Astrocyte (in vitro differentiated cells and primary cell): ENCODE measurements at regions not wholly inside any gene's neighbourhood (a gene's known extent, or its start where the extent isn't known, plus 50 kb on each side); places are given as distances from the start of the nearest gene placed in this dataset.

Experiments used
- DNase-seq: peaks from one replicate; pipeline ENCODE4 v3.0.0-alpha.2; 2010; ENCODE audit warnings: low read depth
- FAIRE-seq: peaks from 2 replicates; lab custom pipeline; 2011; peaks lifted over from hg19 to GRCh38; lab: Jason Lieb, UNC
- H2AFZ ChIP-seq: 2 replicates; pipeline ENCODE4 v1.6.0; 2012; ENCODE audit warnings: low read depth, low read length, inconsistent platforms
- H3K27ac ChIP-seq: 2 replicates; pipeline ENCODE4 v1.5.1; 2011; ENCODE audit warnings: low read depth, low read length, inconsistent platforms
- H3K27me3 ChIP-seq: 2 replicates; pipeline ENCODE4 v1.6.0; 2011; ENCODE audit warnings: low read length, inconsistent platforms; ENCODE audit not compliant: insufficient read depth
- H3K36me3 ChIP-seq: 2 replicates; pipeline ENCODE4 v1.5.1; 2011; ENCODE audit warnings: low read length, inconsistent platforms; ENCODE audit not compliant: insufficient read depth
- H3K4me1 ChIP-seq: 2 replicates; pipeline ENCODE4 v1.5.1; 2011; ENCODE audit warnings: low read length, inconsistent platforms; ENCODE audit not compliant: insufficient read depth
- H3K4me2 ChIP-seq: 2 replicates; pipeline ENCODE4 v1.6.0; 2012; ENCODE audit warnings: low read length, inconsistent platforms
- H3K4me3 ChIP-seq: 2 replicates; pipeline ENCODE4 v1.5.1; 2011; ENCODE audit warnings: low read depth, mild to moderate bottlenecking, low read length, inconsistent platforms; ENCODE audit not compliant: insufficient read depth
- H3K79me2 ChIP-seq: 2 replicates; pipeline ENCODE4 v1.6.0; 2012; ENCODE audit warnings: mild to moderate bottlenecking, low read length, inconsistent platforms; ENCODE audit not compliant: insufficient read depth
- H3K9ac ChIP-seq: 2 replicates; pipeline ENCODE4 v1.6.0; 2012; ENCODE audit warnings: mild to moderate bottlenecking, low read length, inconsistent platforms
- H3K9me3 ChIP-seq: 2 replicates; pipeline ENCODE4 v1.5.1; 2012; ENCODE audit warnings: low read depth, mild to moderate bottlenecking, low read length, inconsistent platforms; ENCODE audit not compliant: insufficient read depth
- H4K20me1 ChIP-seq: 2 replicates; pipeline ENCODE4 v1.6.0; 2012; ENCODE audit warnings: low read length, inconsistent platforms; ENCODE audit not compliant: insufficient read depth
- H3K27ac Mint-ChIP-seq: one replicate; pipeline ENCODE4 v1.8.0; 2021; ENCODE audit warnings: mild to moderate bottlenecking, mixed read lengths; ENCODE audit not compliant: unreplicated experiment
- H3K27me3 Mint-ChIP-seq: one replicate; pipeline ENCODE4 v1.8.0; 2021; ENCODE audit warnings: low read depth, mixed read lengths; ENCODE audit not compliant: unreplicated experiment
- H3K36me3 Mint-ChIP-seq: one replicate; pipeline ENCODE4 v1.8.0; 2021; ENCODE audit warnings: low read depth, mixed read lengths; ENCODE audit not compliant: unreplicated experiment
- H3K4me1 Mint-ChIP-seq: one replicate; pipeline ENCODE4 v1.8.0; 2021; ENCODE audit warnings: low read depth, mixed read lengths; ENCODE audit not compliant: unreplicated experiment
- H3K4me3 Mint-ChIP-seq: one replicate; pipeline ENCODE4 v1.8.0; 2021; ENCODE audit warnings: mild to moderate bottlenecking, moderate library complexity, mixed read lengths; ENCODE audit not compliant: unreplicated experiment
- H3K9me3 Mint-ChIP-seq: one replicate; pipeline ENCODE4 v1.8.0; 2021; ENCODE audit warnings: mild to moderate bottlenecking, mixed read lengths; ENCODE audit not compliant: unreplicated experiment
- CTCF ChIP-seq: IDR thresholded peaks from 2 replicates; pipeline ENCODE4 v1.5.1; 2011; ENCODE audit warnings: low read depth, mild to moderate bottlenecking, inconsistent platforms, low read length, moderate library complexity; ENCODE audit not compliant: insufficient read depth
- EZH2 ChIP-seq: IDR thresholded peaks from 2 replicates; pipeline ENCODE4 v1.6.1; 2012; ENCODE audit warnings: mild to moderate bottlenecking, low read length, inconsistent platforms; ENCODE audit not compliant: insufficient read depth

GRCh38 chr4:23006756-23007155 is 314.0 kb downstream of the GBA3 start:
- peak; percentile 94 for DNase-seq
- no peak for TF ChIP-seq CTCF
- no peak for TF ChIP-seq EZH2
- Histone ChIP-seq H3K9ac (peak overlapping the region; percentile 63), H3K9me3 (no peaks in the 10 kb centered on the region), H3K27ac (peak overlapping the region; percentile 77), H3K4me3 (no peak overlapping the region), H4K20me1 (no peaks in the 10 kb centered on the region), H3K4me2 (peak overlapping the region; percentile 51), H2AFZ (no peak overlapping the region), H3K27me3 (no peaks in the 10 kb centered on the region), H3K36me3 (no peaks in the 10 kb centered on the region), H3K4me1 (peaks cover 17% of the 10 kb centered on the region), H3K79me2 (no peaks in the 10 kb centered on the region)
- Mint-ChIP-seq H3K4me1 (peaks cover 14% of the 10 kb centered on the region), H3K4me3 (no peak overlapping the region), H3K9me3 (peaks cover 1% of the 10 kb centered on the region), H3K27ac (peak overlapping the region; percentile 84), H3K36me3 (no peaks in the 10 kb centered on the region), H3K27me3 (no peaks in the 10 kb centered on the region)
- no peak for FAIRE-seq

GRCh38 chr4:23005691-23006090 is 313.0 kb downstream of the GBA3 start:
- no peak overlapping the region for H3K4me3 ChIP-seq
- no peak overlapping the region for H3K9ac ChIP-seq
- TF ChIP-seq EZH2, result no peak
- no peak for TF ChIP-seq CTCF
- H2AFZ ChIP-seq, result no peak overlapping the region
- Mint-ChIP-seq H3K36me3 (no peaks in the 10 kb centered on the region), H3K27me3 (no peaks in the 10 kb centered on the region), H3K4me3 (no peak overlapping the region), H3K27ac (no peak overlapping the region), H3K4me1 (peaks cover 14% of the 10 kb centered on the region), H3K9me3 (peaks cover 1% of the 10 kb centered on the region)
- no peaks in the 10 kb centered on the region for H3K79me2 ChIP-seq
- no peaks in the 10 kb centered on the region for H3K36me3 ChIP-seq
- H3K27me3 ChIP-seq, result no peaks in the 10 kb centered on the region
- DNase-seq (peak; percentile 40), FAIRE-seq (no peak)
- no peaks in the 10 kb centered on the region for H3K9me3 ChIP-seq
- peaks cover 17% of the 10 kb centered on the region for H3K4me1 ChIP-seq
- no peaks in the 10 kb centered on the region for H4K20me1 ChIP-seq
- H3K4me2 ChIP-seq, result no peak overlapping the region
- no peak overlapping the region for H3K27ac ChIP-seq

- no peak for TF ChIP-seq CTCF
- TF ChIP-seq EZH2, result no peak
- Histone ChIP-seq H3K79me2 (no peaks in the 10 kb centered on the region), H3K36me3 (no peaks in the 10 kb centered on the region), H3K9me3 (no peaks in the 10 kb centered on the region), H3K4me2 (no peak overlapping the region), H3K4me3 (no peak overlapping the region), H3K27ac (no peak overlapping the region), H3K4me1 (peaks cover 12% of the 10 kb centered on the region), H2AFZ (no peak overlapping the region), H4K20me1 (no peaks in the 10 kb centered on the region), H3K9ac (no peak overlapping the region), H3K27me3 (no peaks in the 10 kb centered on the region)
- H3K4me1 Mint-ChIP-seq, result peaks cover 10% of the 10 kb centered on the region
- DNase-seq (no peak), FAIRE-seq (no peak)
- H3K9me3 Mint-ChIP-seq, result peaks cover 1% of the 10 kb centered on the region
- H3K27ac Mint-ChIP-seq, result no peak overlapping the region
- no peaks in the 10 kb centered on the region for H3K36me3 Mint-ChIP-seq
- no peak overlapping the region for H3K4me3 Mint-ChIP-seq
- H3K27me3 Mint-ChIP-seq, result no peaks in the 10 kb centered on the region
These were observed 308.7 kb downstream of the GBA3 start for GRCh38 chr4:23001478-23001877.
